Uterus (tissue), 2 donors: ENCODE measurements at regions not wholly inside any gene's neighbourhood (a gene's known extent, or its start where the extent isn't known, plus 50 kb on each side); places are given as distances from the start of the nearest gene placed in this dataset.

Experiments
- POLR2A ChIP-seq, 2 donors: fragments of 450-650 bp; IDR thresholded peaks; one replicate each; pipeline ENCODE4 v1.6.1; 2016; ENCODE audit warnings: antibody characterized with exemption in 2 of 2, mild to moderate bottlenecking in 1 of 2, moderate library complexity in 1 of 2
- TF ChIP-seq, protein P1 (sequence below), 4 experiments: fragments of 200-600 bp in 2 of 4; fragments of 450-650 bp in 2 of 4; sonication (generic) in 2 of 4; IDR thresholded peaks; one replicate each; pipeline ENCODE4 v1.5.1; 2016 to 2019; ENCODE audit warnings: antibody characterized with exemption in 4 of 4, mild to moderate bottlenecking in 2 of 4, moderate library complexity in 1 of 4

DNA sequence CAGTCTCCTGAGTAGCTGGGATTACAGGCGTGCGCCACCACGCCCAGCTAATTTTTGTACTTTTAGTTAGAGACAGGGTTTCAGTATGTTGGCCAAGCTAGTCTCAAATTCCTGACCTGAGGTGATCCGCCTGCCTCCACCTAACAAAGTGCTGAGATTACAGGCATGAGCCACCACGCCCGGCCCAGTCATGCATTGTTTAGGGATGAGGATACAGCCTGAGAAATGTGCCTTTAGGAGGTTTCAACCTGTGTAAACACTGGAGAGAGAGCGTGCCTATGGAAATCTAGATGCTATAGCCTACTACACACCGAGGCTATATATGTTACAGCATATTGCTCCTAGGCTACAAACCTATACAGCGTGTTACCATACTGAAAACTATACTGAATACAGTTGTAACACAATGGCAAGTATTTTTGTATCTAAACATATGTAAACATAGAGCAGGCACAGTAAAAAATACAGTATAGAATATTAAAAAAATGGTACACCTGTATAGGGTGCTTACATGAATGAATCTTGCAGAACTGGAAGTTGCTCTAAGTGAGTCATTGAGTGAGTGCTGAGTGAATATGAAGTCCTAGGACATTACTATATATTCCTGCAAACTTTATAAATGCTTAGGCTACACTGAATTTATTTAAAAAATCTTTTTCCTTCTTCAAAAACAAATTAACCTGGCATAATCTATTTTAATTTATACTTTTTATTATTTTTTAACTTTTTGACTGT is 588.2 kb upstream of the ADGRL3 start:
- TF ChIP-seq, protein P1, sequence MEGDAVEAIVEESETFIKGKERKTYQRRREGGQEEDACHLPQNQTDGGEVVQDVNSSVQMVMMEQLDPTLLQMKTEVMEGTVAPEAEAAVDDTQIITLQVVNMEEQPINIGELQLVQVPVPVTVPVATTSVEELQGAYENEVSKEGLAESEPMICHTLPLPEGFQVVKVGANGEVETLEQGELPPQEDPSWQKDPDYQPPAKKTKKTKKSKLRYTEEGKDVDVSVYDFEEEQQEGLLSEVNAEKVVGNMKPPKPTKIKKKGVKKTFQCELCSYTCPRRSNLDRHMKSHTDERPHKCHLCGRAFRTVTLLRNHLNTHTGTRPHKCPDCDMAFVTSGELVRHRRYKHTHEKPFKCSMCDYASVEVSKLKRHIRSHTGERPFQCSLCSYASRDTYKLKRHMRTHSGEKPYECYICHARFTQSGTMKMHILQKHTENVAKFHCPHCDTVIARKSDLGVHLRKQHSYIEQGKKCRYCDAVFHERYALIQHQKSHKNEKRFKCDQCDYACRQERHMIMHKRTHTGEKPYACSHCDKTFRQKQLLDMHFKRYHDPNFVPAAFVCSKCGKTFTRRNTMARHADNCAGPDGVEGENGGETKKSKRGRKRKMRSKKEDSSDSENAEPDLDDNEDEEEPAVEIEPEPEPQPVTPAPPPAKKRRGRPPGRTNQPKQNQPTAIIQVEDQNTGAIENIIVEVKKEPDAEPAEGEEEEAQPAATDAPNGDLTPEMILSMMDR (IDR thresholded peaks at IDR 0.05) = no peak
- TF ChIP-seq POLR2A (IDR thresholded peaks at IDR 0.05) = no peak
